Neural progenitor cell (in vitro differentiated cells): ENCODE measurements at regions not wholly inside any gene's neighbourhood (a gene's known extent, or its start where the extent isn't known, plus 50 kb on each side); places are given as distances from the start of the nearest gene placed in this dataset.

Experiments used
- DNase-seq: peaks from one replicate; pipeline ENCODE4 v3.0.0-alpha.2; 2016; ENCODE audit warnings: low spot score
- H2AFZ ChIP-seq: fragments of 200-600 bp; sonication (generic); replicated peaks from 2 replicates; pipeline ENCODE4 v1.6.1; 2016; ENCODE audit warnings: antibody characterized with exemption
- H3F3A ChIP-seq: fragments of 200-600 bp; sonication (generic); 2 replicates; pipeline ENCODE4 v1.6.1; 2016; ENCODE audit warnings: antibody characterized with exemption, low read depth
- H3K27ac ChIP-seq: fragments of 200-600 bp; sonication (generic); 2 replicates; pipeline ENCODE4 v1.5.1; 2016; ENCODE audit warnings: mild to moderate bottlenecking
- H3K27me3 ChIP-seq: fragments of 200-600 bp; sonication (generic); 2 replicates; pipeline ENCODE4 v1.6.1; 2016; ENCODE audit warnings: mild to moderate bottlenecking, moderate library complexity
- H3K36me3 ChIP-seq: fragments of 200-600 bp; sonication (generic); 2 replicates; pipeline ENCODE4 v1.5.1; 2016
- H3K4me1 ChIP-seq: fragments of 200-600 bp; sonication (generic); 2 replicates; pipeline ENCODE4 v1.6.1; 2016; ENCODE audit warnings: mixed run types
- H3K4me2 ChIP-seq: fragments of 200-600 bp; sonication (generic); 2 replicates; pipeline ENCODE4 v1.6.1; 2016
- H3K4me3 ChIP-seq: fragments of 200-600 bp; sonication (generic); 2 replicates; pipeline ENCODE4 v1.5.1; 2016
- H3K79me2 ChIP-seq: fragments of 200-600 bp; sonication (generic); 2 replicates; pipeline ENCODE4 v1.6.1; 2016; ENCODE audit warnings: low read depth
- H3K9ac ChIP-seq: fragments of 200-600 bp; sonication (generic); 2 replicates; pipeline ENCODE4 v1.6.1; 2016
- H3K9me3 ChIP-seq: fragments of 200-600 bp; sonication (generic); 2 replicates; pipeline ENCODE4 v1.5.1; 2016; ENCODE audit warnings: low read depth
- H4K20me1 ChIP-seq: fragments of 200-600 bp; sonication (generic); 2 replicates; pipeline ENCODE4 v1.6.1; 2016; ENCODE audit warnings: low read depth
- H3K27ac Mint-ChIP-seq: 3 replicates; pipeline ENCODE4 v1.8.0; 2021; ENCODE audit warnings: mixed read lengths
- H3K27me3 Mint-ChIP-seq: 2 replicates; pipeline ENCODE4 v1.8.0; 2022; ENCODE audit warnings: low read depth, mild to moderate bottlenecking, inconsistent platforms, moderate library complexity, mixed read lengths; ENCODE audit not compliant: insufficient read depth
- H3K36me3 Mint-ChIP-seq: 3 replicates; pipeline ENCODE4 v1.8.0; 2021; ENCODE audit warnings: mixed read lengths
- H3K4me1 Mint-ChIP-seq: 3 replicates; pipeline ENCODE4 v1.8.0; 2021; ENCODE audit warnings: mixed read lengths
- H3K4me3 Mint-ChIP-seq: 3 replicates; pipeline ENCODE4 v1.8.0; 2021; ENCODE audit warnings: mild to moderate bottlenecking, moderate library complexity, mixed read lengths
- H3K9me3 Mint-ChIP-seq: 3 replicates; pipeline ENCODE4 v1.8.0; 2020; ENCODE audit warnings: mixed read lengths
- CTCF ChIP-seq: fragments of 200-600 bp; sonication (generic); IDR thresholded peaks from 2 replicates; pipeline ENCODE4 v1.5.1; 2017; ENCODE audit warnings: antibody characterized with exemption, mild to moderate bottlenecking
- EZH2 ChIP-seq: fragments of 200-600 bp; sonication (generic); IDR thresholded peaks from 2 replicates; pipeline ENCODE4 v1.6.1; 2017; ENCODE audit warnings: antibody characterized with exemption, mild to moderate bottlenecking, moderate library complexity
- EZH2phosphoT487 ChIP-seq: fragments of 200-600 bp; sonication (generic); IDR thresholded peaks from 2 replicates; pipeline ENCODE4 v1.6.1; 2017; ENCODE audit warnings: antibody characterized with exemption

GRCh38 chr6:4318321-4318720 lies 182.9 kb upstream of the ECI2 start:
- H3K36me3 Mint-ChIP-seq, result no peaks in the 10 kb centered on the region
- Histone ChIP-seq H3K9me3 (no peaks in the 10 kb centered on the region), H3K27ac (no peak overlapping the region), H3F3A (no peaks in the 10 kb centered on the region), H3K4me3 (no peak overlapping the region), H2AFZ (no peak overlapping the region), H3K27me3 (no peaks in the 10 kb centered on the region), H3K36me3 (no peaks in the 10 kb centered on the region), H3K4me2 (no peak overlapping the region), H3K79me2 (no peaks in the 10 kb centered on the region), H3K9ac (no peak overlapping the region), H3K4me1 (no peaks in the 10 kb centered on the region), H4K20me1 (no peaks in the 10 kb centered on the region)
- H3K27ac Mint-ChIP-seq, result no peak overlapping the region
- H3K4me3 Mint-ChIP-seq, result no peak overlapping the region
- TF ChIP-seq CTCF (no peak), EZH2 (no peak), EZH2phosphoT487 (no peak)
- H3K9me3 Mint-ChIP-seq, result peaks cover 12% of the 10 kb centered on the region
- peaks cover 9% of the 10 kb centered on the region for H3K4me1 Mint-ChIP-seq
- H3K27me3 Mint-ChIP-seq, result no peaks in the 10 kb centered on the region
- DNase-seq, result no peak

GRCh38 chr6:4316867-4317400 lies 181.6 kb upstream of the ECI2 start:
- DNase-seq, result no peak
- Mint-ChIP-seq H3K36me3 (no peaks in the 10 kb centered on the region), H3K4me1 (peaks cover 9% of the 10 kb centered on the region), H3K9me3 (peaks cover 23% of the 10 kb centered on the region), H3K4me3 (no peak overlapping the region), H3K27ac (no peak overlapping the region), H3K27me3 (no peaks in the 10 kb centered on the region)
- H3K27ac ChIP-seq, result no peak overlapping the region
- no peaks in the 10 kb centered on the region for H4K20me1 ChIP-seq
- H3K36me3 ChIP-seq, result no peaks in the 10 kb centered on the region
- no peak overlapping the region for H3K4me3 ChIP-seq
- H3K79me2 ChIP-seq, result no peaks in the 10 kb centered on the region
- H2AFZ ChIP-seq, result peak overlapping the region; percentile 64
- no peak overlapping the region for H3K4me2 ChIP-seq
- no peaks in the 10 kb centered on the region for H3K27me3 ChIP-seq
- no peak overlapping the region for H3K9ac ChIP-seq
- no peak for TF ChIP-seq EZH2
- no peak for TF ChIP-seq EZH2phosphoT487
- TF ChIP-seq CTCF, result no peak
- no peaks in the 10 kb centered on the region for H3K9me3 ChIP-seq
- H3K4me1 ChIP-seq, result no peaks in the 10 kb centered on the region
- no peaks in the 10 kb centered on the region for H3F3A ChIP-seq

DNA sequence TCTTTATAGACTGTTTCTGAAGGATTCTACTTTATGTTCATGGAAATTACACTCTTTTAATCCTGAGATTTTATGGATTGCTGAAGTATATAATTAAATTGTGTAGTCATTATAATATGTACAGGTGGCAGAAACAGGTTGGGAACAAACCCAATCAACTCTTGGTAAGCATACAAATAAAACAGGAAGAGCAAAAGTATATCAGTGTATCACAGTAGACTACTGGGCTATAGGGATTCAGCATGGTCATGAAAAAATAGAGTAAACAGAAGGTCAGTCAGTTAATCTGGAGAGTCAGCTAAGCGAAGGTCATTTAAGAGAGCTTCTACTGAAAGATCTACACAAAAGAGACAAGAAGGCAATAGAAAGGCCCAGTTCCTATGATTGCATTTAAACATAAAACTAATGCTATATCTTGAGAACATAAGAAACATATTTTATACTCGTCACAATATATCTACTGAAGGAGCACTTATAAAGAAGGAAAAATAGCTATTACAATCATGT lies 178.9 kb upstream of the ECI2 start:
- H3K9ac ChIP-seq, result no peak overlapping the region
- Mint-ChIP-seq H3K9me3 (peaks cover 34% of the 10 kb centered on the region), H3K27ac (no peak overlapping the region), H3K4me1 (peaks cover 5% of the 10 kb centered on the region), H3K4me3 (no peak overlapping the region), H3K27me3 (no peaks in the 10 kb centered on the region), H3K36me3 (no peaks in the 10 kb centered on the region)
- no peaks in the 10 kb centered on the region for H3K79me2 ChIP-seq
- TF ChIP-seq EZH2phosphoT487, result no peak
- TF ChIP-seq EZH2, result no peak
- TF ChIP-seq CTCF, result no peak
- no peak overlapping the region for H3K4me2 ChIP-seq
- no peak overlapping the region for H3K4me3 ChIP-seq
- DNase-seq, result no peak
- H4K20me1 ChIP-seq, result no peaks in the 10 kb centered on the region
- H3F3A ChIP-seq, result no peaks in the 10 kb centered on the region
- H2AFZ ChIP-seq, result no peak overlapping the region
- no peaks in the 10 kb centered on the region for H3K4me1 ChIP-seq
- H3K36me3 ChIP-seq, result no peaks in the 10 kb centered on the region
- H3K27me3 ChIP-seq, result no peaks in the 10 kb centered on the region
- H3K9me3 ChIP-seq, result no peaks in the 10 kb centered on the region
- H3K27ac ChIP-seq, result no peak overlapping the region
